ENCODE measurements at regions not wholly inside any gene's neighbourhood (a gene's known extent, or its start where the extent isn't known, plus 50 kb on each side); places are given as distances from the start of the nearest gene placed in this dataset.
"Not testable (repeated sequence)": the region's sequence is repeated elsewhere in the genome, so short reads cannot be mapped to it uniquely, and the experiment has no call there.

- H3K4me1 ChIP-seq = no peaks in the 10 kb centered on the region
- no peak overlapping the region for H3K4me3 ChIP-seq
- TF ChIP-seq EP300 (IDR thresholded peaks at IDR 0.05) (no peak), POLR2AphosphoS5 (IDR thresholded peaks at IDR 0.05) (no peak), CTCF (IDR thresholded peaks at IDR 0.05) (no peak), POLR2A (IDR thresholded peaks at IDR 0.05) (no peak)
- H3K36me3 ChIP-seq = no peaks in the 10 kb centered on the region
- no peak for ATAC-seq (ENCODE audit: low FRiP score in 2 of 2)
- no peaks in the 10 kb centered on the region for H3K27me3 ChIP-seq
- H3K27ac ChIP-seq = no peak overlapping the region
- 72 to 85% methylated on average over 2 of the region's 2 CpGs for WGBS, 2 donors
- H3K9me3 ChIP-seq = peaks cover 0 to 3% (median 0%) of the 10 kb centered on the region in 4 donors
- no peak for DNase-seq
Measured at GRCh38 chr22:33149611-33150010, 91.4 kb upstream of the SYN3 start.

GRCh38 chr22:33144721-33145120, 86.5 kb upstream of the SYN3 start:
- TF ChIP-seq POLR2A (IDR thresholded peaks at IDR 0.05) (no peak), POLR2AphosphoS5 (IDR thresholded peaks at IDR 0.05) (no peak), CTCF (IDR thresholded peaks at IDR 0.05) (no peak), EP300 (IDR thresholded peaks at IDR 0.05) (no peak)

GRCh38 chr22:33142282-33143055, 84.3 kb upstream of the SYN3 start:
- Histone ChIP-seq H3K27ac (no peak overlapping the region), H3K9me3 (peaks cover 0 to 4% (median under 1%) of the 10 kb centered on the region in 4 donors), H3K36me3 (no peaks in the 10 kb centered on the region), H3K27me3 (no peaks in the 10 kb centered on the region), H3K4me1 (no peaks in the 10 kb centered on the region), H3K4me3 (no peak overlapping the region)
- DNase-seq = no peak
- 52 to 59% methylated on average over 4 of the region's 4 CpGs for WGBS, 2 donors
- ATAC-seq (ENCODE audit: low FRiP score in 2 of 2) = no peak
- TF ChIP-seq POLR2A (IDR thresholded peaks at IDR 0.05) (no peak), POLR2AphosphoS5 (IDR thresholded peaks at IDR 0.05) (no peak), EP300 (IDR thresholded peaks at IDR 0.05) (no peak), CTCF (IDR thresholded peaks at IDR 0.05) (no peak)

More at GRCh38 chr22:33144721-33145120, 86.5 kb upstream of the SYN3 start:
- DNase-seq = no peak
- no peaks in the 10 kb centered on the region for H3K9me3 ChIP-seq
- 53 to 82% methylated on average over 1 of the region's 1 CpG for WGBS, 2 donors
- no peak overlapping the region for H3K27ac ChIP-seq
- ATAC-seq (ENCODE audit: low FRiP score in 2 of 2) = no peak
- no peaks in the 10 kb centered on the region for H3K4me1 ChIP-seq
- no peaks in the 10 kb centered on the region for H3K36me3 ChIP-seq
- no peak overlapping the region for H3K4me3 ChIP-seq
- no peaks in the 10 kb centered on the region for H3K27me3 ChIP-seq

GRCh38 chr22:33139937-33140336, 81.8 kb upstream of the SYN3 start:
- peaks cover 0 to 6% (median 2%) of the 10 kb centered on the region in 4 donors for H3K9me3 ChIP-seq
- no peaks in the 10 kb centered on the region for H3K36me3 ChIP-seq
- DNase-seq (no peak), ATAC-seq (ENCODE audit: low FRiP score in 2 of 2) (no peak)
- H3K4me3 ChIP-seq = no peak overlapping the region
- H3K27me3 ChIP-seq = no peaks in the 10 kb centered on the region
- H3K4me1 ChIP-seq = no peaks in the 10 kb centered on the region
- TF ChIP-seq POLR2A (IDR thresholded peaks at IDR 0.05) (no peak), EP300 (IDR thresholded peaks at IDR 0.05) (no peak), CTCF (IDR thresholded peaks at IDR 0.05) (no peak)
- H3K27ac ChIP-seq = no peak overlapping the region

GRCh38 chr22:33138333-33138732, 80.2 kb upstream of the SYN3 start:
- H3K27ac ChIP-seq; H3K4me3 ChIP-seq; H3K4me1 ChIP-seq; DNase-seq; H3K36me3 ChIP-seq; ATAC-seq (ENCODE audit: low FRiP score in 2 of 2); H3K27me3 ChIP-seq; H3K9me3 ChIP-seq: not testable (repeated sequence)
- WGBS, 2 donors = 64 to 68% methylated on average over 4 to 5 of the region's 5 CpGs
